Transverse colon (tissue), 4 donors: ENCODE measurements at regions not wholly inside any gene's neighbourhood (a gene's known extent, or its start where the extent isn't known, plus 50 kb on each side); places are given as distances from the start of the nearest gene placed in this dataset.

Source experiments
- EP300 ChIP-seq: sonication (generic); formaldehyde crosslinking; IDR thresholded peaks from one replicate; pipeline ENCODE4 v1.6.1; 2017; ENCODE audit warnings: antibody characterized with exemption, low read depth
- POLR2A ChIP-seq: fragments of 450-650 bp; IDR thresholded peaks from one replicate; pipeline ENCODE4 v1.6.1; 2016; ENCODE audit warnings: antibody characterized with exemption, mild to moderate bottlenecking, moderate library complexity
- POLR2AphosphoS5 ChIP-seq, 3 donors: sonication (generic); formaldehyde crosslinking; IDR thresholded peaks; one replicate each; pipeline ENCODE4 v1.6.1; 2016; ENCODE audit warnings: antibody characterized with exemption in 3 of 3
- TF ChIP-seq, protein P1 (sequence below), 5 experiments: fragments of 200-600 bp in 3 of 5; fragments of 450-650 bp in 2 of 5; sonication (generic) in 3 of 5; IDR thresholded peaks; 1 replicate in 2 of 5; 2 replicates in 3 of 5; pipeline ENCODE4 v1.5.1; 2016 to 2017; ENCODE audit warnings: antibody characterized with exemption in 5 of 5, inconsistent platforms in 3 of 5, mild to moderate bottlenecking in 2 of 5, moderate library complexity in 1 of 5

DNA sequence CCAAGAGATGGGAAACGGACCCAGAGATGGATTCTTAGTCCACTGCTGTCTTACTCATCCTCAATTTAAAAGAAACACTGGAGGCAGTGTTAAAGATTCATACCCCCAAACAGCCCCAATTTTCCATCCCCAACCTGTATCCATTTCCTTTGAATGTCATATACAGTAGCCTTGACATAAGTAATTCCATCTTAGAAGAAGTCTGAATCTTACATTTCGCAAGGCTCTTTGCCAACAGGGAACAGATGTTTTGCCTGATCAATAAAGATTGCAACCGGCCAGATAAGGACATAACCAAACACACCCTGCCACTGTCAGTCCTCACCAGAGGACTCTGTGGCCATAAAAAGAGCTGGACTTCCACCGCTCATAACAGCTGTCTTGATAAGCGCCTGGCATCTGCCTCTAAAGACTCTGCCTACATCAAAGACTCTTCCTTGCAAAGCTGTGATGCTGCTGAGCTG lies 59.0 kb upstream of the MED9 start:
- TF ChIP-seq, protein P1, sequence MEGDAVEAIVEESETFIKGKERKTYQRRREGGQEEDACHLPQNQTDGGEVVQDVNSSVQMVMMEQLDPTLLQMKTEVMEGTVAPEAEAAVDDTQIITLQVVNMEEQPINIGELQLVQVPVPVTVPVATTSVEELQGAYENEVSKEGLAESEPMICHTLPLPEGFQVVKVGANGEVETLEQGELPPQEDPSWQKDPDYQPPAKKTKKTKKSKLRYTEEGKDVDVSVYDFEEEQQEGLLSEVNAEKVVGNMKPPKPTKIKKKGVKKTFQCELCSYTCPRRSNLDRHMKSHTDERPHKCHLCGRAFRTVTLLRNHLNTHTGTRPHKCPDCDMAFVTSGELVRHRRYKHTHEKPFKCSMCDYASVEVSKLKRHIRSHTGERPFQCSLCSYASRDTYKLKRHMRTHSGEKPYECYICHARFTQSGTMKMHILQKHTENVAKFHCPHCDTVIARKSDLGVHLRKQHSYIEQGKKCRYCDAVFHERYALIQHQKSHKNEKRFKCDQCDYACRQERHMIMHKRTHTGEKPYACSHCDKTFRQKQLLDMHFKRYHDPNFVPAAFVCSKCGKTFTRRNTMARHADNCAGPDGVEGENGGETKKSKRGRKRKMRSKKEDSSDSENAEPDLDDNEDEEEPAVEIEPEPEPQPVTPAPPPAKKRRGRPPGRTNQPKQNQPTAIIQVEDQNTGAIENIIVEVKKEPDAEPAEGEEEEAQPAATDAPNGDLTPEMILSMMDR (IDR thresholded peaks at IDR 0.05) = no peak
- no peak for TF ChIP-seq POLR2A
- peak; percentile 41 to 73 (median 50) for TF ChIP-seq POLR2AphosphoS5 (IDR thresholded peaks at IDR 0.05)
- TF ChIP-seq EP300 = no peak
